IMR-90 (cell line): ENCODE measurements at regions not wholly inside any gene's neighbourhood (a gene's known extent, or its start where the extent isn't known, plus 50 kb on each side); places are given as distances from the start of the nearest gene placed in this dataset.

Source experiments
- ATAC-seq: fragments of 200-7000 bp; cut with Tn5 transposase; 2 replicates; pipeline ENCODE4 v1.9.1; 2020; ENCODE audit warnings: low read depth, mild to moderate bottlenecking, moderate library complexity
- BruUV-seq: library from RNA; stranded (reverse); fragments of 400-500 nt; replicated peaks from 2 replicates; lab custom pipeline; 2021; lab: Mats Ljungman, UMichigan
- CTCF ChIA-PET: fragments of 300-600 bp; formaldehyde crosslinking; extraction: SDS; loops from one replicate; lab custom pipeline; 2021; ENCODE audit warnings: antibody characterized with exemption; lab: Yijun Ruan, JAX
- POLR2A ChIA-PET: fragments of 300-600 bp; sonication (Branson Sonifier 250); formaldehyde crosslinking; loops from one replicate; lab custom pipeline; 2022; ENCODE audit warnings: antibody characterized with exemption; ENCODE audit not compliant: unreplicated experiment; lab: Charles Lee
- DNase-seq: peaks from one replicate; pipeline ENCODE4 v3.0.0; 2013
- H2AFZ ChIP-seq: replicated peaks from 2 replicates; pipeline ENCODE3; 2013; ENCODE audit warnings: low read length, mild to moderate bottlenecking; ENCODE audit not compliant: poor library complexity
- H2AK5ac ChIP-seq: 2 replicates; pipeline ENCODE4 v1.6.1; 2013; ENCODE audit warnings: low read depth, low read length, inconsistent platforms
- H2AK9ac ChIP-seq: replicated peaks from 2 replicates; pipeline ENCODE3; 2013; ENCODE audit warnings: mild to moderate bottlenecking, low read depth, low read length, moderate library complexity; ENCODE audit not compliant: poor library complexity
- H2BK120ac ChIP-seq: 2 replicates; pipeline ENCODE4 v1.6.1; 2013; ENCODE audit warnings: low read depth, low read length, inconsistent platforms
- H2BK15ac ChIP-seq: 3 replicates; pipeline ENCODE4 v1.6.1; 2013; ENCODE audit warnings: low read depth, low read length, inconsistent platforms
- H2BK20ac ChIP-seq: 2 replicates; pipeline ENCODE4 v1.6.1; 2013; ENCODE audit warnings: low read depth, mild to moderate bottlenecking, inconsistent platforms, low read length, moderate library complexity
- H2BK5ac ChIP-seq: 2 replicates; pipeline ENCODE4 v1.6.1; 2013; ENCODE audit warnings: mild to moderate bottlenecking, low read depth, low read length, inconsistent platforms; ENCODE audit not compliant: poor library complexity, severe bottlenecking
- H3K14ac ChIP-seq: replicated peaks from 2 replicates; pipeline ENCODE4 v1.6.1; 2013; ENCODE audit warnings: low read depth, low read length, inconsistent platforms
- H3K18ac ChIP-seq: 2 replicates; pipeline ENCODE4 v1.6.1; 2013; ENCODE audit warnings: low read depth, low read length, control low read depth
- H3K23ac ChIP-seq: 2 replicates; pipeline ENCODE4 v1.6.1; 2013; ENCODE audit warnings: low read depth, low read length, inconsistent platforms
- H3K27ac ChIP-seq: 2 replicates; pipeline ENCODE4 v1.5.1; 2013; ENCODE audit warnings: mild to moderate bottlenecking, control low read depth, low read length; ENCODE audit not compliant: insufficient read depth
- H3K27me3 ChIP-seq: 2 replicates; pipeline ENCODE4 v1.6.1; 2013; ENCODE audit warnings: low read length; ENCODE audit not compliant: control insufficient read depth, insufficient read depth
- H3K36me3 ChIP-seq: 2 replicates; pipeline ENCODE4 v1.6.1; 2013; ENCODE audit warnings: low read length, mixed read lengths; ENCODE audit not compliant: control insufficient read depth, insufficient read depth
- H3K4ac ChIP-seq: 2 replicates; pipeline ENCODE4 v1.6.1; 2013; ENCODE audit warnings: low read depth, low read length, inconsistent platforms
- H3K4me1 ChIP-seq: 2 replicates; pipeline ENCODE4 v1.6.1; 2013; ENCODE audit warnings: low read length, mixed read lengths; ENCODE audit not compliant: control insufficient read depth, insufficient read depth
- H3K4me2 ChIP-seq: 2 replicates; pipeline ENCODE4 v1.6.1; 2013; ENCODE audit warnings: low read depth, mild to moderate bottlenecking, control low read depth, low read length, moderate library complexity
- H3K4me3 ChIP-seq: 2 replicates; pipeline ENCODE4 v1.5.1; 2013; ENCODE audit warnings: low read depth, mild to moderate bottlenecking, control low read depth, low read length, moderate library complexity; ENCODE audit not compliant: insufficient read depth
- H3K56ac ChIP-seq: 2 replicates; pipeline ENCODE4 v1.6.1; 2013; ENCODE audit warnings: low read length, inconsistent platforms; ENCODE audit not compliant: insufficient read depth; ENCODE audit errors: extremely low read depth
- H3K79me1 ChIP-seq, 2 experiments: 2 replicates each; pipeline ENCODE4 v1.6.1; 2013; ENCODE audit warnings: low read length in 2 of 2, inconsistent platforms in 1 of 2, low read depth in 1 of 2
- H3K9ac ChIP-seq: 2 replicates; pipeline ENCODE4 v1.6.1; 2013; ENCODE audit warnings: low read depth, low read length, control low read depth
- H3K9me1 ChIP-seq: 2 replicates; pipeline ENCODE4 v1.6.1; 2013; ENCODE audit warnings: low read length, inconsistent platforms; ENCODE audit not compliant: insufficient read depth
- H3K9me3 ChIP-seq: 2 replicates; pipeline ENCODE4 v1.6.1; 2013; ENCODE audit warnings: low read length; ENCODE audit not compliant: control insufficient read depth, insufficient read depth
- H4K20me1 ChIP-seq: 2 replicates; pipeline ENCODE4 v1.6.1; 2013; ENCODE audit warnings: low read length, inconsistent platforms; ENCODE audit not compliant: insufficient read depth
- H4K5ac ChIP-seq: 2 replicates; pipeline ENCODE4 v1.6.1; 2013; ENCODE audit warnings: mild to moderate bottlenecking, low read depth, low read length, control low read depth
- H4K8ac ChIP-seq, 2 experiments: 2 replicates each; pipeline ENCODE4 v1.6.1; 2013; ENCODE audit warnings: low read depth in 2 of 2, low read length in 2 of 2, control low read depth in 1 of 2, inconsistent platforms in 1 of 2
- H4K91ac ChIP-seq: 2 replicates; pipeline ENCODE4 v1.6.1; 2013; ENCODE audit warnings: low read depth, low read length, inconsistent platforms; ENCODE audit not compliant: insufficient read depth
- BHLHE40 ChIP-seq: fragments of 150-350 bp; IDR thresholded peaks from 2 replicates; pipeline ENCODE4 v1.6.1; 2016; ENCODE audit warnings: mild to moderate bottlenecking, low read depth, low read length
- CEBPB ChIP-seq: IDR thresholded peaks from 2 replicates; pipeline ENCODE4 v1.6.1; 2012; ENCODE audit warnings: low read depth, low read length, improper control_type of control experiment
- CHD1 ChIP-seq: IDR thresholded peaks from 2 replicates; pipeline ENCODE4 v1.6.1; 2012; ENCODE audit warnings: low read depth, low read length, improper control_type of control experiment
- FOS ChIP-seq: fragments of 150-350 bp; IDR thresholded peaks from 2 replicates; pipeline ENCODE4 v1.6.1; 2016; ENCODE audit warnings: low read depth, low read length
- MAFK ChIP-seq: IDR thresholded peaks from 2 replicates; pipeline ENCODE4 v1.6.1; 2012; ENCODE audit warnings: low read depth, low read length, improper control_type of control experiment
- MAZ ChIP-seq: IDR thresholded peaks from 2 replicates; pipeline ENCODE4 v1.6.1; 2012; ENCODE audit warnings: low read depth, mild to moderate bottlenecking, low read length, improper control_type of control experiment, moderate library complexity, borderline replicate concordance
- MXI1 ChIP-seq: IDR thresholded peaks from 2 replicates; pipeline ENCODE4 v1.6.1; 2012; ENCODE audit warnings: low read depth, mild to moderate bottlenecking, low read length, moderate library complexity, borderline replicate concordance
- NFE2L2 ChIP-seq: fragments of 150-350 bp; IDR thresholded peaks from 2 replicates; pipeline ENCODE4 v1.6.1; 2016; ENCODE audit warnings: low read depth, mild to moderate bottlenecking, low read length
- POLR2A ChIP-seq: IDR thresholded peaks from 2 replicates; pipeline ENCODE4 v1.6.1; 2012; ENCODE audit warnings: mild to moderate bottlenecking, low read depth, low read length
- RAD21 ChIP-seq: IDR thresholded peaks from 2 replicates; pipeline ENCODE4 v1.6.1; 2012; ENCODE audit warnings: low read length, improper control_type of control experiment
- RCOR1 ChIP-seq: IDR thresholded peaks from 2 replicates; pipeline ENCODE4 v1.6.1; 2012; ENCODE audit warnings: mild to moderate bottlenecking, low read length, improper control_type of control experiment; ENCODE audit not compliant: insufficient replicate concordance
- RFX5 ChIP-seq: IDR thresholded peaks from 2 replicates; pipeline ENCODE4 v1.8.0; 2012; ENCODE audit warnings: low read depth, mild to moderate bottlenecking, low read length, moderate library complexity
- SMC3 ChIP-seq: fragments of 150-350 bp; IDR thresholded peaks from 2 replicates; pipeline ENCODE4 v1.6.1; 2016; ENCODE audit warnings: low read depth, mild to moderate bottlenecking, antibody characterized with exemption, low read length, moderate library complexity
- WGBS, 2 experiments: methylation state at CpG; one replicate each; pipeline versions ENCODE4 v1.1.5 to v1.1.7; 2013; ENCODE audit warnings: missing lambda C conversion rate in 2 of 2; ENCODE audit not compliant: insufficient read length in 1 of 2; ENCODE audit errors: extremely low coverage in 2 of 2; 5-methylcytosine and 5-hydroxymethylcytosine counted together
- dilution Hi-C: fragments of 300-500 bp; cut with HindIII; formaldehyde crosslinking; loops from one replicate; pipeline ENCODE4 v1.14.3; 2018; ENCODE audit warnings: low sequenced_read_pairs; ENCODE audit not compliant: unreplicated experiment
- in situ Hi-C: fragments of 300-500 bp; cut with MboI; formaldehyde crosslinking; loops from 3 replicates; pipeline ENCODE4 v1.14.3; 2019; ENCODE audit warnings: low sequenced_read_pairs, inconsistent platforms, mixed read lengths
- intact Hi-C: fragments of 100-400 bp; cut with micrococcal nuclease; formaldehyde crosslinking; loops from 2 replicates; pipeline ENCODE4 v1.10.0; 2022
- TF ChIP-seq, protein P1 (sequence below): fragments of 150-350 bp; IDR thresholded peaks from 2 replicates; pipeline ENCODE4 v1.6.1; 2016; ENCODE audit warnings: low read depth, mild to moderate bottlenecking, low read length, moderate library complexity, borderline replicate concordance
- TF ChIP-seq, protein P2 (sequence below): conservative IDR thresholded peaks from 2 replicates; pipeline ENCODE4 v1.5.1; 2012; ENCODE audit warnings: mild to moderate bottlenecking, low read depth, low read length, improper control_type of control experiment
- TF ChIP-seq, protein P3 (sequence below): fragments of 150-350 bp; IDR thresholded peaks from 2 replicates; pipeline ENCODE4 v1.6.1; 2017; ENCODE audit warnings: mild to moderate bottlenecking, antibody characterized with exemption, low read length, low read depth

DNA sequence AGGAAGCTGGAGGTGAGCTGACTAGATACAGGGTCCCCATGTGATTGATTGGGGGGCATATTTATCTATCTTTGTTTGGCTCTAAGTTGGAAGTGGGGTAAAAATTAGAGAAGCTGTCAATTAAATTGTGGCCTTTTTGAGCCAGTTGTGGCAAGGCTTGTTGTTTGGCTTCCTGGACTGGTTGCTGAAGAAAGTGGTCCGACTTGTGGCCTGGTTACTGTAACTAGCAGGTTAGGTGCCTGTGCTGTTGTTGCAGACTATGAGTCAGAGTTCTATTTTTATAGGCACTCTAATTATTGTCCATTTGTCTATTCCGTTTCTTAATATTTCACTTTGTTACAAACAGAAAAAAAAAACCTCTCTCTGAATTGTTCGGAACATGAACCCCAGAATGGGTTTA lies 129.1 kb upstream of the CNTN6 start:
- Histone ChIP-seq H3K9me3 (peaks cover 9% of the 10 kb centered on the region), H3K23ac (no peak overlapping the region), H2AK5ac (no peak overlapping the region), H2AK9ac (no peak overlapping the region), H3K4me2 (no peak overlapping the region), H2BK20ac (no peak overlapping the region), H2BK15ac (no peak overlapping the region), H3K27me3 (no peaks in the 10 kb centered on the region), H4K91ac (no peak overlapping the region), H3K79me1 (no peaks in the 10 kb centered on the region), H3K9me1 (no peaks in the 10 kb centered on the region), H3K4me1 (no peaks in the 10 kb centered on the region), H3K9ac (no peak overlapping the region), H3K36me3 (no peaks in the 10 kb centered on the region), H3K4me3 (no peak overlapping the region), H4K20me1 (no peaks in the 10 kb centered on the region), H2BK5ac (no peak overlapping the region), H4K5ac (no peak overlapping the region), H2BK120ac (no peak overlapping the region), H3K56ac (no peak overlapping the region), H3K18ac (no peak overlapping the region), H3K4ac (no peak overlapping the region), H4K8ac (no peak overlapping the region), H3K14ac (no peak overlapping the region), H3K27ac (no peak overlapping the region), H2AFZ (no peak overlapping the region)
- in situ Hi-C loops (no loop called here), intact Hi-C loops (no loop called here), dilution Hi-C loops (no loop called here)
- no TSS peak for BruUV-seq
- DNase-seq (no peak), ATAC-seq (no peak)
- POLR2A ChIA-PET = no interaction called here
- no peak for TF ChIP-seq SMC3
- TF ChIP-seq, protein P1, sequence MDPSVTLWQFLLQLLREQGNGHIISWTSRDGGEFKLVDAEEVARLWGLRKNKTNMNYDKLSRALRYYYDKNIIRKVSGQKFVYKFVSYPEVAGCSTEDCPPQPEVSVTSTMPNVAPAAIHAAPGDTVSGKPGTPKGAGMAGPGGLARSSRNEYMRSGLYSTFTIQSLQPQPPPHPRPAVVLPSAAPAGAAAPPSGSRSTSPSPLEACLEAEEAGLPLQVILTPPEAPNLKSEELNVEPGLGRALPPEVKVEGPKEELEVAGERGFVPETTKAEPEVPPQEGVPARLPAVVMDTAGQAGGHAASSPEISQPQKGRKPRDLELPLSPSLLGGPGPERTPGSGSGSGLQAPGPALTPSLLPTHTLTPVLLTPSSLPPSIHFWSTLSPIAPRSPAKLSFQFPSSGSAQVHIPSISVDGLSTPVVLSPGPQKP = no peak
- no peak for TF ChIP-seq RFX5
- no peak for TF ChIP-seq MAFK
- no peak for TF ChIP-seq RCOR1
- TF ChIP-seq, protein P2, sequence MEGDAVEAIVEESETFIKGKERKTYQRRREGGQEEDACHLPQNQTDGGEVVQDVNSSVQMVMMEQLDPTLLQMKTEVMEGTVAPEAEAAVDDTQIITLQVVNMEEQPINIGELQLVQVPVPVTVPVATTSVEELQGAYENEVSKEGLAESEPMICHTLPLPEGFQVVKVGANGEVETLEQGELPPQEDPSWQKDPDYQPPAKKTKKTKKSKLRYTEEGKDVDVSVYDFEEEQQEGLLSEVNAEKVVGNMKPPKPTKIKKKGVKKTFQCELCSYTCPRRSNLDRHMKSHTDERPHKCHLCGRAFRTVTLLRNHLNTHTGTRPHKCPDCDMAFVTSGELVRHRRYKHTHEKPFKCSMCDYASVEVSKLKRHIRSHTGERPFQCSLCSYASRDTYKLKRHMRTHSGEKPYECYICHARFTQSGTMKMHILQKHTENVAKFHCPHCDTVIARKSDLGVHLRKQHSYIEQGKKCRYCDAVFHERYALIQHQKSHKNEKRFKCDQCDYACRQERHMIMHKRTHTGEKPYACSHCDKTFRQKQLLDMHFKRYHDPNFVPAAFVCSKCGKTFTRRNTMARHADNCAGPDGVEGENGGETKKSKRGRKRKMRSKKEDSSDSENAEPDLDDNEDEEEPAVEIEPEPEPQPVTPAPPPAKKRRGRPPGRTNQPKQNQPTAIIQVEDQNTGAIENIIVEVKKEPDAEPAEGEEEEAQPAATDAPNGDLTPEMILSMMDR = no peak
- no peak for TF ChIP-seq NFE2L2
- no peak for TF ChIP-seq POLR2A
- TF ChIP-seq CHD1 = no peak
- no peak for TF ChIP-seq MXI1
- TF ChIP-seq RAD21 = no peak
- TF ChIP-seq MAZ = no peak
- no peak for TF ChIP-seq FOS
- TF ChIP-seq CEBPB = no peak
- TF ChIP-seq, protein P3, sequence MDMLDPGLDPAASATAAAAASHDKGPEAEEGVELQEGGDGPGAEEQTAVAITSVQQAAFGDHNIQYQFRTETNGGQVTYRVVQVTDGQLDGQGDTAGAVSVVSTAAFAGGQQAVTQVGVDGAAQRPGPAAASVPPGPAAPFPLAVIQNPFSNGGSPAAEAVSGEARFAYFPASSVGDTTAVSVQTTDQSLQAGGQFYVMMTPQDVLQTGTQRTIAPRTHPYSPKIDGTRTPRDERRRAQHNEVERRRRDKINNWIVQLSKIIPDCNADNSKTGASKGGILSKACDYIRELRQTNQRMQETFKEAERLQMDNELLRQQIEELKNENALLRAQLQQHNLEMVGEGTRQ = no peak
- no peak for TF ChIP-seq BHLHE40
- CTCF ChIA-PET = no interaction called here
- WGBS, 2 experiments = no CpG with 5 or more reads among the region's 3 CpGs
